ENCODE measurements at regions not wholly inside any gene's neighbourhood (a gene's known extent, or its start where the extent isn't known, plus 50 kb on each side); places are given as distances from the start of the nearest gene placed in this dataset.

GRCh38 chr2:173759959-173760358 is 205.2 kb downstream of the SP3 start:
- Histone ChIP-seq H3K9me2 (replicated peaks; ENCODE audit: low read depth, low read length) (no peaks in the 10 kb centered on the region), H4K20me1 (ENCODE audit: insufficient read depth, low read length, poor library complexity, severe bottlenecking) (no peaks in the 10 kb centered on the region), H3K36me3 (ENCODE audit: insufficient read depth, low read length) (no peaks in the 10 kb centered on the region), H3K4me2 (ENCODE audit: low read depth, low read length, poor library complexity, severe bottlenecking) (no peak overlapping the region), H3K9ac (ENCODE audit: low read depth, low read length, poor library complexity, severe bottlenecking) (no peak overlapping the region), H3F3A (ENCODE audit: low read depth) (no peaks in the 10 kb centered on the region), H3K4me3 (ENCODE audit: low read length, poor library complexity, severe bottlenecking) (no peak overlapping the region), H3K27me3 (ENCODE audit: insufficient read depth, low read length, poor library complexity, severe bottlenecking) (no peaks in the 10 kb centered on the region), H3K4me1 (ENCODE audit: insufficient read depth, low read length, poor library complexity, severe bottlenecking) (no peaks in the 10 kb centered on the region), H2AFZ (ENCODE audit: low read length) (no peak overlapping the region), H3K79me2 (ENCODE audit: insufficient read depth, low read length) (no peaks in the 10 kb centered on the region), H3K9me3 (ENCODE audit: insufficient read depth, low read depth, low read length) (no peaks in the 10 kb centered on the region)
- no peak for TF ChIP-seq CTCF (conservative IDR thresholded peaks at IDR 0.05; ENCODE audit: low read length)
- TF ChIP-seq EZH2phosphoT487 (IDR thresholded peaks at IDR 0.05; ENCODE audit: borderline replicate concordance), result no peak

- Histone ChIP-seq H3F3A (ENCODE audit: low read depth) (no peaks in the 10 kb centered on the region), H2AFZ (ENCODE audit: low read length) (no peak overlapping the region), H3K27me3 (ENCODE audit: insufficient read depth, low read length, poor library complexity, severe bottlenecking) (no peaks in the 10 kb centered on the region), H3K4me3 (ENCODE audit: low read length, poor library complexity, severe bottlenecking) (no peak overlapping the region), H3K9me2 (replicated peaks; ENCODE audit: low read depth, low read length) (no peaks in the 10 kb centered on the region), H3K9me3 (ENCODE audit: insufficient read depth, low read depth, low read length) (no peaks in the 10 kb centered on the region), H3K9ac (ENCODE audit: low read depth, low read length, poor library complexity, severe bottlenecking) (no peak overlapping the region), H3K36me3 (ENCODE audit: insufficient read depth, low read length) (no peaks in the 10 kb centered on the region), H3K4me1 (ENCODE audit: insufficient read depth, low read length, poor library complexity, severe bottlenecking) (no peaks in the 10 kb centered on the region), H3K4me2 (ENCODE audit: low read depth, low read length, poor library complexity, severe bottlenecking) (no peak overlapping the region), H4K20me1 (ENCODE audit: insufficient read depth, low read length, poor library complexity, severe bottlenecking) (no peaks in the 10 kb centered on the region), H3K79me2 (ENCODE audit: insufficient read depth, low read length) (no peaks in the 10 kb centered on the region)
- TF ChIP-seq EZH2phosphoT487 (IDR thresholded peaks at IDR 0.05; ENCODE audit: borderline replicate concordance) (no peak), CTCF (conservative IDR thresholded peaks at IDR 0.05; ENCODE audit: low read length) (no peak)
These were observed 204.6 kb downstream of the SP3 start for GRCh38 chr2:173760553-173760952.

- no peak for TF ChIP-seq CTCF (conservative IDR thresholded peaks at IDR 0.05; ENCODE audit: low read length)
- TF ChIP-seq EZH2phosphoT487 (IDR thresholded peaks at IDR 0.05; ENCODE audit: borderline replicate concordance), result no peak
- no peaks in the 10 kb centered on the region for H3F3A ChIP-seq (ENCODE audit: low read depth)
- no peaks in the 10 kb centered on the region for H3K79me2 ChIP-seq (ENCODE audit: insufficient read depth, low read length)
- H3K9ac ChIP-seq (ENCODE audit: low read depth, low read length, poor library complexity, severe bottlenecking), result no peak overlapping the region
- H3K36me3 ChIP-seq (ENCODE audit: insufficient read depth, low read length), result no peaks in the 10 kb centered on the region
- no peak overlapping the region for H2AFZ ChIP-seq (ENCODE audit: low read length)
- H3K4me1 ChIP-seq (ENCODE audit: insufficient read depth, low read length, poor library complexity, severe bottlenecking), result no peaks in the 10 kb centered on the region
- no peak overlapping the region for H3K4me3 ChIP-seq (ENCODE audit: low read length, poor library complexity, severe bottlenecking)
- H3K9me2 ChIP-seq (replicated peaks; ENCODE audit: low read depth, low read length), result no peaks in the 10 kb centered on the region
- no peaks in the 10 kb centered on the region for H3K27me3 ChIP-seq (ENCODE audit: insufficient read depth, low read length, poor library complexity, severe bottlenecking)
- no peaks in the 10 kb centered on the region for H4K20me1 ChIP-seq (ENCODE audit: insufficient read depth, low read length, poor library complexity, severe bottlenecking)
- no peaks in the 10 kb centered on the region for H3K9me3 ChIP-seq (ENCODE audit: insufficient read depth, low read depth, low read length)
- no peak overlapping the region for H3K4me2 ChIP-seq (ENCODE audit: low read depth, low read length, poor library complexity, severe bottlenecking)
These were observed 203.5 kb downstream of the SP3 start for GRCh38 chr2:173761603-173762119.
